ENCODE measurements at regions not wholly inside any gene's neighbourhood (a gene's known extent, or its start where the extent isn't known, plus 50 kb on each side); places are given as distances from the start of the nearest gene placed in this dataset.

GRCh38 chr11:23206741-23207336 is 346.6 kb upstream of the CCDC179 start:
- TF ChIP-seq CTCF (IDR thresholded peaks at IDR 0.05) (no peak), ZFX (IDR thresholded peaks at IDR 0.05; ENCODE audit: borderline replicate concordance) (no peak)
